Caco-2 (cell line): ENCODE measurements at regions not wholly inside any gene's neighbourhood (a gene's known extent, or its start where the extent isn't known, plus 50 kb on each side); places are given as distances from the start of the nearest gene placed in this dataset.

Experiments used
- BruUV-seq: library from RNA; stranded (reverse); fragments of 400-500 nt; replicated peaks from 2 replicates; lab custom pipeline; 2021; lab: Mats Ljungman, UMichigan
- CTCF ChIA-PET: fragments of 300-600 bp; sonication (Branson Sonifier 250); formaldehyde crosslinking; loops from one replicate; lab custom pipeline; 2022; ENCODE audit warnings: antibody characterized with exemption; lab: Charles Lee
- POLR2A ChIA-PET: fragments of 300-600 bp; sonication (Branson Sonifier 250); formaldehyde crosslinking; loops from one replicate; lab custom pipeline; 2022; ENCODE audit warnings: antibody characterized with exemption; lab: Charles Lee
- DNase-seq, 2 experiments: peaks; one replicate each; pipeline versions ENCODE4 v3.0.0 to v3.0.0-alpha.2; 2020 to 2022
- H3K27me3 ChIP-seq: replicated peaks from 2 replicates; pipeline ENCODE4 v1.6.0; 2011; ENCODE audit warnings: low read length; ENCODE audit not compliant: control insufficient read depth, insufficient read depth
- H3K36me3 ChIP-seq: 2 replicates; pipeline ENCODE4 v1.5.1; 2011; ENCODE audit warnings: low read length; ENCODE audit not compliant: control insufficient read depth, insufficient read depth
- H3K4me1 ChIP-seq: fragments of 250-450 bp; sonication (Bioruptor Pico); 2 replicates; pipeline ENCODE4 v1.5.1; 2020; ENCODE audit warnings: mild to moderate bottlenecking
- H3K4me3 ChIP-seq: 2 replicates; pipeline ENCODE4 v1.5.1; 2011; ENCODE audit warnings: low read depth, mild to moderate bottlenecking, control low read depth, low read length
- H3K9me3 ChIP-seq: fragments of 250-450 bp; sonication (Bioruptor Pico); 2 replicates; pipeline ENCODE4 v1.5.1; 2020; ENCODE audit warnings: mild to moderate bottlenecking, moderate library complexity
- H3K27ac Mint-ChIP-seq: one replicate; pipeline ENCODE4 v1.8.0; 2022; ENCODE audit warnings: mixed read lengths; ENCODE audit not compliant: unreplicated experiment
- H3K27me3 Mint-ChIP-seq: one replicate; pipeline ENCODE4 v1.8.0; 2022; ENCODE audit warnings: mixed read lengths; ENCODE audit not compliant: insufficient read depth, unreplicated experiment
- H3K36me3 Mint-ChIP-seq: one replicate; pipeline ENCODE4 v1.8.0; 2022; ENCODE audit warnings: mild to moderate bottlenecking, mixed read lengths; ENCODE audit not compliant: insufficient read depth, unreplicated experiment
- H3K4me1 Mint-ChIP-seq: one replicate; pipeline ENCODE4 v1.8.0; 2022; ENCODE audit warnings: low read depth, mixed read lengths; ENCODE audit not compliant: unreplicated experiment
- H3K4me3 Mint-ChIP-seq: one replicate; pipeline ENCODE4 v1.8.0; 2022; ENCODE audit warnings: mild to moderate bottlenecking, moderate library complexity, mixed read lengths; ENCODE audit not compliant: unreplicated experiment
- H3K9me3 Mint-ChIP-seq: one replicate; pipeline ENCODE4 v1.8.0; 2022; ENCODE audit warnings: mixed read lengths; ENCODE audit not compliant: unreplicated experiment
- CTCF ChIP-seq, 2 experiments: fragments of 200-600 bp in 1 of 2; IDR thresholded peaks; 1 replicate in 1 of 2; 2 replicates in 1 of 2; pipeline versions ENCODE4 v1.5.1 to v1.8.0; 2011 to 2022; ENCODE audit warnings: antibody characterized with exemption in 1 of 2, control low read depth in 1 of 2, inconsistent platforms in 1 of 2, low read depth in 1 of 2, low read length in 1 of 2, mild to moderate bottlenecking in 1 of 2, moderate library complexity in 1 of 2; ENCODE audit not compliant: insufficient read depth in 1 of 2, severe bottlenecking in 1 of 2, unreplicated experiment in 1 of 2
- intact Hi-C: fragments of 100-400 bp; cut with micrococcal nuclease; formaldehyde crosslinking; loops from one replicate; pipeline ENCODE4 v1.10.0; 2022; ENCODE audit not compliant: unreplicated experiment

DNA sequence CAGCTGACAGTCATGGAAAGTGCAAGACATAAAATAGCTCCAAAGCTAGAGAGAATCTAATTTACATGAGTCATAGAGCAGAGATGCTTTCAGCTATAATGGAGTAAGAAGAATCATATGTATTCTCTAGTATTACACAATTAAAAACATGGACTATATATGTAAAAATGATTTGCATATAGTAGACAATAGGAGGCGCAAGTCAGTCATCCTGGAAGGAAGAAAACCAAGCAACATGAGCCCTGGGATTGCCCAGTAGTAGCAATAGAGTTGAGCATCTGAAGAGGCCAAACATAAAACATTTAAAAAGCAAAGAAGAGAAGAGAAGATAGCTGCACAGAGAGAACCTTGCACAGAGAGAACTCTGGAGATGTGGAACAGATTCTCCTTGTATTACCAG, 455.0 kb downstream of the EPHA3 start:
- no peak for TF ChIP-seq CTCF (IDR thresholded peaks at IDR 0.05; ENCODE audit: insufficient read depth in 1 of 2, low read depth in 1 of 2, low read length in 1 of 2, severe bottlenecking in 1 of 2, unreplicated experiment in 1 of 2)
- H3K36me3 ChIP-seq = no peaks in the 10 kb centered on the region
- H3K9me3 Mint-ChIP-seq = no peaks in the 10 kb centered on the region
- POLR2A ChIA-PET = no interaction called here
- CTCF ChIA-PET = no interaction called here
- H3K27ac Mint-ChIP-seq = no peak overlapping the region
- H3K4me1 Mint-ChIP-seq = no peaks in the 10 kb centered on the region
- H3K9me3 ChIP-seq = no peaks in the 10 kb centered on the region
- no TSS peak for BruUV-seq
- no peak overlapping the region for H3K4me3 ChIP-seq
- no peak overlapping the region for H3K4me3 Mint-ChIP-seq
- H3K4me1 ChIP-seq = no peaks in the 10 kb centered on the region
- intact Hi-C loops = loop anchor here (1.0 kb wide), 1 partner anchor 290 kb away; no protein-coding TSS in a partner anchor
- DNase-seq = no peak
- no peaks in the 10 kb centered on the region for H3K36me3 Mint-ChIP-seq
- peaks cover 3% of the 10 kb centered on the region for H3K27me3 Mint-ChIP-seq
- H3K27me3 ChIP-seq = no peaks in the 10 kb centered on the region

DNA sequence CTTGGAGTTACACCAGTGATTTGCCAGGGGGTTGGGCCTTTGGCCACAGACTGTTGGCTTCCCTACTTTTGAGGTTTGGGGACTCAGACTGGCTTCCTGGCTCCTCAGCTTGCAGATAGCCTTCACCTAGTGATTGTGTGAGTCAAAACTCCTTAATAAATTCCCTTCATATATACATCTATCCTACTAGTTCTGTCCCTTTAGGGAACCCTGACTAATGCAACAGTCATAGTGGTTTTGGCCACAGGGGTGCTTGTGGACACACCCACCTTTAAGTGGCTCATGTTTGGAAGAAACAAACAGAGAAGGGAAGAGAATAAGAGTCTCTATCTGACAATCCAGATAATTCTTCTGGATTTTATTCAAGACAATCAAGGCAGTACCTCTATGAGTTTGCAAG, 457.7 kb downstream of the EPHA3 start:
- TF ChIP-seq CTCF (IDR thresholded peaks at IDR 0.05; ENCODE audit: insufficient read depth in 1 of 2, low read depth in 1 of 2, low read length in 1 of 2, severe bottlenecking in 1 of 2, unreplicated experiment in 1 of 2) = no peak
- Mint-ChIP-seq H3K9me3 (no peaks in the 10 kb centered on the region), H3K4me3 (no peak overlapping the region), H3K27me3 (peaks cover 3% of the 10 kb centered on the region), H3K36me3 (no peaks in the 10 kb centered on the region), H3K4me1 (no peaks in the 10 kb centered on the region), H3K27ac (no peak overlapping the region)
- Histone ChIP-seq H3K4me3 (no peak overlapping the region), H3K9me3 (no peaks in the 10 kb centered on the region), H3K36me3 (no peaks in the 10 kb centered on the region), H3K27me3 (no peaks in the 10 kb centered on the region), H3K4me1 (no peaks in the 10 kb centered on the region)
- intact Hi-C loops = no loop called here
- CTCF ChIA-PET = no interaction called here
- no peak for DNase-seq
- no TSS peak for BruUV-seq
- POLR2A ChIA-PET = no interaction called here

DNA sequence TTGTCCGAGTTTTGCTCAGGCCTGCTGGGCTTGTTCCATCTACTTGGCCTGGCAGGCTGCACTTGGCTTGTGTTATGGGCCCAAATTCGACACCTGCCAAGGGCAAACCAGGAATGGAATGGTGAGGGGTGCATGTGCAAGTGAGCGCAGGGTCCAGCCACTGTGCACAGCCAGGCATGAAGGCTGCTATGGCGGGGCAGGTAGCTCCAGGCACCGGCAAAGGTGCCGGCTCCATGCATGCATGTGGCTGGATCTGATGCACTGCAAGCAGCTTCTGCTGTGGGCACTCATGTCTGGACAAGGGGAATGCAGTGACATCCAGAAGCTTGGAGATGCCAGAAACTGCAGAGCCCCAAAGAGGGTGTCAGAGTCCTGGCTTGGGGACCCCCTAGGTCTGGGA, 463.0 kb downstream of the EPHA3 start:
- no peak for DNase-seq
- Histone ChIP-seq H3K4me3 (no peak overlapping the region), H3K9me3 (no peaks in the 10 kb centered on the region), H3K4me1 (no peaks in the 10 kb centered on the region), H3K36me3 (no peaks in the 10 kb centered on the region), H3K27me3 (no peaks in the 10 kb centered on the region)
- no peaks in the 10 kb centered on the region for H3K9me3 Mint-ChIP-seq
- BruUV-seq = no TSS peak
- intact Hi-C loops = no loop called here
- no peak overlapping the region for H3K4me3 Mint-ChIP-seq
- TF ChIP-seq CTCF (IDR thresholded peaks at IDR 0.05; ENCODE audit: insufficient read depth in 1 of 2, low read depth in 1 of 2, low read length in 1 of 2, severe bottlenecking in 1 of 2, unreplicated experiment in 1 of 2) = no peak
- H3K4me1 Mint-ChIP-seq = no peaks in the 10 kb centered on the region
- H3K36me3 Mint-ChIP-seq = no peaks in the 10 kb centered on the region
- ChIA-PET CTCF (no interaction called here), POLR2A (no interaction called here)
- H3K27me3 Mint-ChIP-seq = peaks cover 3% of the 10 kb centered on the region
- no peak overlapping the region for H3K27ac Mint-ChIP-seq
